Epithelial cell of esophagus (primary cell): ENCODE measurements at regions not wholly inside any gene's neighbourhood (a gene's known extent, or its start where the extent isn't known, plus 50 kb on each side); places are given as distances from the start of the nearest gene placed in this dataset.

Experiments
- DNase-seq: peaks from one replicate; pipeline ENCODE4 v3.0.0; 2010; ENCODE audit warnings: low read depth
- H3K4me3 ChIP-seq: 2 replicates; pipeline ENCODE4 v1.5.1; 2011; ENCODE audit warnings: mild to moderate bottlenecking, low read length, control low read depth
- CTCF ChIP-seq: IDR thresholded peaks from 2 replicates; pipeline ENCODE4 v1.5.1; 2011; ENCODE audit warnings: low read depth, mild to moderate bottlenecking, low read length, control low read depth, inconsistent platforms; ENCODE audit not compliant: insufficient read depth; ENCODE audit errors: missing control alignments

- no peak for DNase-seq
- no peak for TF ChIP-seq CTCF
- H3K4me3 ChIP-seq, result no peak overlapping the region
Measured at GRCh38 chr18:71523483-71524435, 1020.4 kb downstream of the CBLN2 start.

- DNase-seq, result no peak
- TF ChIP-seq CTCF, result no peak
- H3K4me3 ChIP-seq, result no peak overlapping the region
Measured at GRCh38 chr18:71505526-71505925, 1038.6 kb downstream of the CBLN2 start.

GRCh38 chr18:71503222-71503621 is 1040.9 kb downstream of the CBLN2 start:
- no peak for TF ChIP-seq CTCF
- no peak overlapping the region for H3K4me3 ChIP-seq

GRCh38 chr18:71485611-71486010 is 1058.5 kb downstream of the CBLN2 start:
- H3K4me3 ChIP-seq, result no peak overlapping the region
- no peak for TF ChIP-seq CTCF
- no peak for DNase-seq

More at GRCh38 chr18:71503222-71503621, 1040.9 kb downstream of the CBLN2 start:
- DNase-seq, result peak; percentile 6

GRCh38 chr18:71471963-71472725 is 1072.0 kb downstream of the CBLN2 start:
- DNase-seq, result no peak
- no peak overlapping the region for H3K4me3 ChIP-seq
- no peak for TF ChIP-seq CTCF

GRCh38 chr18:71456206-71456605 is 1087.9 kb downstream of the CBLN2 start:
- no peak overlapping the region for H3K4me3 ChIP-seq
- TF ChIP-seq CTCF, result no peak

More at GRCh38 chr18:71456206-71456605, 1087.9 kb downstream of the CBLN2 start:
- no peak for DNase-seq
